T1000 (cell line): ENCODE measurements at regions not wholly inside any gene's neighbourhood (a gene's known extent, or its start where the extent isn't known, plus 50 kb on each side); places are given as distances from the start of the nearest gene placed in this dataset.
"Not testable (repeated sequence)": the region's sequence is repeated elsewhere in the genome, so short reads cannot be mapped to it uniquely, and the experiment has no call there.

Source experiments
- DNase-seq: peaks from one replicate; lab custom pipeline; 2025; ENCODE audit warnings: mixed read lengths; lab: John Stamatoyannopoulos, UW

DNA sequence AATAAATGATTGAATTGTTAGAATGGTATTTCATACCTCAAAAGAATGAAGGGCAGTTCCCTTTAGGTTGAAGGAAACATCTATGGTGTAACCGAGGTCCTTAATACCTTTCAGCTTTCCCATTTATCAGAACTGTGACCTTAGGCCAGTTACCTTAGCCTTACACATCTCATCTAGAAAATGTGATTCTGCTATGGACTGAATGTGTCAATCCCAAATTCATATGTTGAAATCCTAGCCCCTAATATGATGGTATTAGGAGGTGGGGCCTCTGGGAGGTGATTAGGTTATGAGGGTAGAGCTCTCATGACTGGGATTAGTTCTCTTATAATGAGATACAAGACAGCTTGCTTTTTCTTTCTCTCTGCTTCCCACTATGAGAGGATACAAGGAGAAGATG lies 441.9 kb downstream of the PLK2 start:
- DNase-seq = no peak

DNA sequence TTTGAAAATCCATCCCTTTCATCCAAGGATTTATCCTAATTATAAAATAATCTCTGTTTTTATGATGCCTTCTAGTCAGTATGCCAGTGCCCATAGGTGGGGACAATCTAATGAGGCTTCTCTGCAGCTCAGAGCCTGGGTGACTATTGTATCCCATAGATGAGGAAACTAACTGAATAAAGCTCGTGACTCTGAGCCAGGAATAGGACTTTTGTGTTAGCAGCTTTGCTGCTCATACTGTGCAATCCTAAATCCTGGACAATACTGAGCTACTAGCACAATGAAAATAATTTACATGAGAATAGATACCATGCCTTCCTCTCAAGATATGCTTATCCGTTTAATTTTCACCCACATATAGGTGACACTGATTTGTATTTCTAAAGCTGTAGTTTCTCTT lies 443.0 kb downstream of the PLK2 start:
- DNase-seq = no peak

DNA sequence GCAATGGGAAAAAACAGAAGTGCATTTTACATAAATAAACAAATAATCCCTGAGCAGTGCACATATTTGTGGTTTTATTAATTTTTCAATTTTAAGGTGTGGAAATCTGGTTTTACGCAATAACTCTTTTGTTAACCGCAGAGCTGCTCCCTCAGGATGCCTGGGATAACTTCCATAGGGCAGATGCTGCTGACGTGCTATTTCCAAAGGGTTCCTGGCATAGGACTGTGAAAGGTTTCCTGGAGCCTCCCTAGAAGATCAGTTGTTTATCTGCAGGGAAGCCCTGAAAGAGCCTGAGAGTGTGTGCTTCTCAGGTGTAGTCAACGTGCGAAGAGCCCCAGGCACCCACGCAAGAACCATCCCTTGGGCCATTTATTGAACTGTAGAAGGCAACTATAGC lies 443.5 kb downstream of the PLK2 start:
- no peak for DNase-seq

- no peak for DNase-seq
These were observed 444.7 kb downstream of the PLK2 start for GRCh38 chr5:58015175-58015574.

DNA sequence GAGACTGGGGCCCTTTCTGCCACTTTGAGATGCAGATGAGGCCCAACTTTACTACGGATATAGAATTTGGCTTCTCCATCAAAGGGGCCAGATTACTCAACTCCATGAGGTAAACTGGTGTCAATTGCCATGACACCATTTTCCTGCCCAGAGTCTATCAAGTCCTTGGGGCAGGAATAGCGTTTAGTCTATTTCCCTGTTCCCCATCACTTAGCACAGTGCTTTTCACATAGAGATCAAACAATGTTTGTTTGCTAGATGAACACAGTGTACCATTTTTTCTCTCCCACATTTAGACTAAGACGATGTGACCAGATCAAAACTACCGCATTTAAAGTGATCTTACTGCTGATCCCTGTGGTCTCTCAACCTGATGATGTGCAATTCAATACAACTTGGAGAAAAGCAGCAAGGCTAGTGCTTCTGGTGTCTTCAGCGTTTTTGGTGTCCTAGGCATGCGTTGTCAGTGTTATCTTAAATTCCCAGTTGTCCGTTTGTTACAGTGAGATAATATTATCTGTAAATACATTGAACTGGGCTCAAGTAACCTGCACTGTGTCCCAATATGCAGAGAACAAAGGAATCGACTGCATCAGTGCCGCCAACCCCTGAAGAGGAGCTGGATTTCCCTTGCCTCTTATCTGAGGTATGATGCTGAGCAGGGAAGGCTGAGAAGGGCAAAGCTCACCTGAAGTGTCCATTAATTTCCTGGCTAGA lies 446.2 kb downstream of the PLK2 start:
- no peak for DNase-seq

DNA sequence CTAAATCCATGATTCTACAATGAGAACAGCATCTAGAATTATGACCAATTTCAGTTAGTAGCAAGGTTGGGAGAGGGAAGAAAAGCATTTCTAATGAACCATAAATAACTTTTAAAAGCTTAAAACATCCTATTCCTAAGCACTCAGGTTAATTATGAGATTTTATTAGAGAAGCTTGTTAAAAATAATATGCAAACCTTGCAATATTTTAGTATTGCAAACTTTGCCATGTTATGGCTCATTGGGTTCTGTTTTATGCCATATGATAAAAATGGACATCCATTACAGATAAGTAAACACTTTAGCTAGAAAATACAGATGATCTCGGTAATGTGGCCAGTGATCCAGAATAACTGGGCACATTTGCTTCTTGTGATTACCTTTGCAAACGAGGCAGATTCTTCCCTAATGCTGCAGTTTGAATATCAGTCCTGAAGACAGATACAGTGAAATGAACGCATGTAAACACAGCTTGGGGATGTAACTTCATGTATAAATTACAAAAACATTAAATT lies 447.0 kb downstream of the PLK2 start:
- DNase-seq = no peak

GRCh38 chr5:58012102-58012501 lies 447.8 kb downstream of the PLK2 start:
- no peak for DNase-seq

DNA sequence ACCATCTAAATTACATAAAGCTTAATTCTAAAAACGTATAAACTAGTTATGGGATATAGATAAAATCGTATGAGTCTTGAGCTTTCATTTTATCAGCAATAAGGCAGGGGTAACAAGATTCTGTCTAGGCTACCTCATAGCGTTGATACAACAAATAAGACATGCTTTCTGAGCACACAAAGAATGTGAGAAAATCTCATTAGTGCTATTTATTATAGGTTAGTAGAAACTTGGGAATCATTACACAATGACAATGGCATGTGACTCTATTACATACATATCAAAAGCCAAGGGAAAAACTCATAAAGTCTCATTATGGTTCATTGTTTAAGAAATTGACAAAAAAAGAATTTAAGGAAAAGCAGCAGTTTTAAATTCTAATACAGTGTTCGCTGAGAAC lies 448.6 kb downstream of the PLK2 start:
- no peak for DNase-seq

DNA sequence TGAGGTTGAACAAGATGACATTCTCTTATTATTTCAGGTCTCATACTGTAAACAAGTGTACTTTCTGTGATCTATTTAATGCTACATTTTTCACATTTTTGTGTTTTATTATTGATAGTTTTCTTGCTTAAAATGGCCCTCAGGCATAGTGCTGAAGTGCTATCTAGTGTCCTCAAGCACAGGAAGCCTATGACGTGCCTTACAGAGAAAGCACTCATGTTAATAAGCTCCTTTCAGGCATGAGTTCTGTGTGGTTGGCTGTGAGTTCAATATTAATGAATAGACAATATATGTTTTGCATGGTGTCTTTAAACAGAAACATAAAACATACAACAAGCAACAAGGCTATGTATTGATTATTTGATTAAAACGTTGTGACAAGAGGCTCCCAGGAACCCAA lies 450.1 kb downstream of the PLK2 start:
- DNase-seq = no peak

- no peak for DNase-seq
These were observed 457.6 kb downstream of the PLK2 start for GRCh38 chr5:58002323-58002722.

DNA sequence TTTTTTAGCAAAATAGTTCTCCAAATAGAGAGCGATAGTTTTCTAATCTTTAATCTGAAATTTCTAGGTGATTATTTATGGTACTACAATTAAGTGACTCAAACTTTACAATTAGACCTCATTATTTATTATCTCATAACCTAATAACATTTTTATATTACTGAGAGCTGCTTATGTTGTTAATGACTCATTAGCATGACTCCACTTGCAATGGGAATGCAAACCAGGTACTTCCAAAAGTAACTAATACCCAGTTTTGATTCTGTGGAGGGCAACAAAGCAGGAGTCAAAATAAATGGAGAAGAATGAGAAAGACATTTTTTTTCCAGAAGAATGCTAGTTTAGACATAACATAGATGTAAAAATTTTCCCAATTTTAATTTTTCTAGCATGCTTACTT lies 466.0 kb downstream of the PLK2 start:
- no peak for DNase-seq

DNA sequence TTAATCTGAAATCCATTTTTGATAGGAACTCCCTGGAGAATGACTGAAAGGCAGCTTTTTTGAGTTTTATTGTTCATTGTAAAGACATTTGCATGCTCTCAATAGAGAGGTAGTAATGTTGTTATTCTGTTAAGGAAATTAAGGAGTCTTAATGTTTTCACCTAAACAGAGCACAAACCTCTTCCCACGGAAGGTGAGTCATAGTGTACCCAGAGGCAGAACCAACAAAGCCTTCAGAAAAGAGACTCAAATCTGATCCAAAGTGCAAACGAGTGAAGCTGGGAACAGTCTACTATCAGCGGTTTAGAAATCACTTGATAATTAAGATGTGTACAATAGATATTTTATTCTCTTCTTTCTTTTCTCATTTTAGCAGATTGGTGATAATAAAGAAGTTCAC lies 470.5 kb downstream of the PLK2 start:
- DNase-seq = no peak

- DNase-seq = no peak
These were observed 471.1 kb downstream of the PLK2 start for GRCh38 chr5:57988813-57989212.

- DNase-seq = no peak
These were observed 472.3 kb downstream of the PLK2 start for GRCh38 chr5:57987552-57987951.

DNA sequence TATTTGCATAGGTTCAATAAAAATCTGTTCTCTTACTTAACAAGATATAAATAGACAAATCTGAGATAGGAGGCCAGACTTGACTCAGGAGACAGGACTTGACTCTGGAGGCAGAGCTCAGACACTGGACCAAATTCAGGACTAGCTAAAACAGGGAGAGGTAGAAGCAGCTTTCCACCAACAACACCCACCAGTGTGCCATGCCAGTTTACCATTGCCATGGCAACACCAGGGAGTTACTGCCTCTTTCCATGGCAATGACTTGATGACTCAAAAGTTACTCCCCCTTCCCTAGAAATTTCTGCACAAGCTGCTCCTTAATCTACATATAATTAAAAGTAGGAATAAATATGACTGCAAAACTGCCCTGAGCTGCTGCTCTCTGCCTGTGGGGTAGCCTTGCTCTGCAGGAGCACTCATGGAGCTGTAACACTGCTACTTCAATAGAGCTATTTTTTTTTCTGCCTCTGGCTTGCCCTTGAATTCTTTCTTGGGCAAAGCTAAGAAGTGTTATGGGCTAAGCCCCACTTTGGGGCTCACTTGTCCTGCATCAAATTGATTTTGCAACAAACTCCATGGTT lies 473.0 kb downstream of the PLK2 start:
- no peak for DNase-seq

DNA sequence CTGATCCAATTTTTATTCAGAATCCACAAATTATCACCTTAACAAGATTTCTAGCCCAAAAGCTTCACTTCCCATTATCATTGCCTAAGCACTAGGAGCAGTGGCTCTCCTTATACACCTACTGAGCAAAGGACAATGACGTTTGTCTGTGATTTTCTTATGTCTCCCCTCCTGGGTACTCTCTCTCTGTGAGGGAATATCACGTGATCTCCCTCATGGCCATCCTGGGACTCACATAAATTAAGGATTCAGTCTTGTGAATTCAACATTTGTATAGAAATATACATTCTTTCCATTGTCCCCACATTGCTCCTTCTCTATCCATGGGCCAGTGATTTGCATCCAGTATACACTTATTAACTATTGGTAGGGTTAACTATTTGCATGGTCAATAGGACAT lies 476.5 kb downstream of the PLK2 start:
- DNase-seq = no peak

DNA sequence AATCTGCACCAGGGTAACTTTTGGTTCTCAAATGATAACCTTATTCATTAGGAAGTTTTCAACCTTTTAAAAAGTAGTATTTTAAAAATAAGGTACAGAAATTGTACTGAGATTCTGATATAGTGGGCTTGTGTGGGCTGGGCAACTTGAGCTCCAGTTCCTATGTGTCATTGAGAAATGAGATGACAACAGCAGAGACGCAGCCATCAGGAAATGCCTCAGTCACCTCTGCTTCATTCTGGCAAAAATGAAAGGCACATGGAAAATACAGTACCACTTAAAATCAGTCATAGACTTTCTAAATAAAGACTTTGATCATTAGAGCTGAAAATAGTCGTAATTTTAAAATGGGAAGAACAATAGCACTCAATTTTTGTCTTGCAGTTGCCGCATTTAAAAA lies 480.2 kb downstream of the PLK2 start:
- no peak for DNase-seq

DNA sequence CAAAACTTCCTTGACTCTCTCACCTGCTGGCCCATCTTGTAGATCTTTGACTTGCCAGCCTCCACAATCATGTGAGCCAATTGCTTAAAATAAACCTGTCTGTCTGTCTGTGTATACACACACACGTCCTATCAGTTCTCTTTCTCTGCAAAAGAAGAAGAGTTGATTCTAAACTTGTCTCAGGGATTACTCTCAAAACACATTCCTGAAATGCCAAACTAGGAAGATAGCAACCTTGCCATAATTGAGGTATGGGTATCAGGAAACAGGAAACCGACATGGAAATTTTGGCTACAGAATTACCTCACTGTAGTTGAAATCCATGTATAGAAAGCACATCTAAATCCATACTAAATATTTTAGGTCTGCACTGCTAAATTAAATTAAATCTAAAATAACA lies 483.4 kb downstream of the PLK2 start:
- DNase-seq = no peak

- DNase-seq = not testable (repeated sequence)
These were observed 487.8 kb downstream of the PLK2 start for GRCh38 chr5:57972099-57972498.

DNA sequence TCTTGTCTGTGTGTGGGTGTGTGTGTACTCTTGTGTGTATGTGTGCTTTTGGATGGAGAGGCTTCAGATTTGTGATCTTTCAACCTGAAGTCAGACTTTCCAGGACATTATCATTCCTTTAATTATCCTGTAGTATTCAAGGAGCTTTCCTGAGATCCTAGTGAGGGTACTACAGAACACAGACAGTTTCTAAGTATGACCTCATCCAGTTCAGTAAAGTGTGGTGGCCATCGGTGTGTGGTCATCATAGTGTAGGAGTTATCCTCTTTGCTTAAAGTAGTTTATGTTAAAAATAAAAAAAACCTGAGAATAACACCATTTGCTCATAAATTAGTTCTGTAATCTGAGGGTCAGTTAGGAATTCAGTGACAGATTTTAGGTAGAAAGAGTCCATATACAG lies 478.0 kb upstream of the ACTBL2 start:
- no peak for DNase-seq

DNA sequence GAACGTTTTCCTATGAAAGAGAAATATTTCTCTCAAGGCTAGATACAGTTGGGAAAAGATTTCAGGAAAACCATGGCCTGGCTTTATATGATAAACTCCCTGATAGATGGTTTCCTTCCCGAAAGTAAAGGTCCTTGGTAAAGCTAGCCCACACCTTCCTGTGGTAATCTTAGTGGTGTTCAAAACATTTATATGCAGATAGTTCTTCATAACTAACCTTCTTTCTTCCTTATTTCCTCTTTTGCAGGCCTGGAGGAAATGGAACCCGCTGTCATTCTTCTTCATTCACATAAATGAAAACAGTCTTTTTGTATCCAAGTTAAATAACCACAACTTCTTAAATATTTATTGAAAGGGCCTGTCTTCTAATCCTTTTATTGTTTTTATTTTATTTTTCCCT lies 474.0 kb upstream of the ACTBL2 start:
- no peak for DNase-seq

- DNase-seq = no peak
These were observed 472.9 kb upstream of the ACTBL2 start for GRCh38 chr5:57955511-57955910.

GRCh38 chr5:57953792-57954191 lies 471.2 kb upstream of the ACTBL2 start:
- no peak for DNase-seq

DNA sequence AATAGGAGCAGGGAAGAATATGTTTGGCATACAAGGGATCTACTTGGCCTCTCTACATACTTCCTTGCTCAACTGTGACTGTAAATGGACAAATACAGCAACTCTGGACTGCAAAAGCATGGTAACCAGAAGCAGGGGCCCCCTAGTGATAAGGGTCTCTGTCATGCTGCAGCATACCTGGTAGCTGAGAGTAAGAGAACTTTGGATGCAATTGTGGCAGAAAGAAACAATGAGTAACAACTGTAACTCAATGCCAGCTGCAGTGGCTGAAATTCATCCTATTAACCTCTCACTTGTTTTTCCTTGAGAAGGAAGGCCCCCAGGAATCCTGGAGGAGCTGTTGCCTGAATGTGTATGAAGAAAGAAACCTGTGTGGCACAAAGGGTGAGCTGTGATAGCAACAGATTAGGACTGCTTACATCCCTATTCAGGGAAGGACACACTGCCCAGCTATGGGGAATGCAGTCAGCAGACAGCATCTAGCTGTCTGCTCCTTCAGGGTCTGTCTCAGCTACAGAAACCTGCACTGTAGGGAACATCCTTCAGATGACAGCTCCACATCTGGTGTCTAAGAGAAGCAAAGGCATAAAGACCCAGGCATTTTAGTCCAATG lies 468.1 kb upstream of the ACTBL2 start:
- no peak for DNase-seq
